Left colon (tissue), 2 donors: ENCODE measurements at regions not wholly inside any gene's neighbourhood (a gene's known extent, or its start where the extent isn't known, plus 50 kb on each side); places are given as distances from the start of the nearest gene placed in this dataset.

Source experiments
- ATAC-seq: fragments of 200-7000 bp; cut with Tn5 transposase; one replicate; pipeline ENCODE4 v1.9.1; 2020; ENCODE audit warnings: mild to moderate bottlenecking, moderate library complexity
- DNase-seq, 2 donors: peaks; one replicate each; pipeline ENCODE4 v3.0.0-alpha.2; 2020
- intact Hi-C, 2 donors: fragments of 100-400 bp; cut with DNase I in 1 of 2; cut with micrococcal nuclease in 1 of 2; formaldehyde crosslinking; loops; one replicate each; pipeline versions ENCODE4 v1.11.2 to v1.14.0; 2022; cut with DNase I, micrococcal nuclease
- donor health status: DM: no; HTN: no; CAD: no.
- donor health status: DM: yes; HTN: yes; CAD: no.

DNA sequence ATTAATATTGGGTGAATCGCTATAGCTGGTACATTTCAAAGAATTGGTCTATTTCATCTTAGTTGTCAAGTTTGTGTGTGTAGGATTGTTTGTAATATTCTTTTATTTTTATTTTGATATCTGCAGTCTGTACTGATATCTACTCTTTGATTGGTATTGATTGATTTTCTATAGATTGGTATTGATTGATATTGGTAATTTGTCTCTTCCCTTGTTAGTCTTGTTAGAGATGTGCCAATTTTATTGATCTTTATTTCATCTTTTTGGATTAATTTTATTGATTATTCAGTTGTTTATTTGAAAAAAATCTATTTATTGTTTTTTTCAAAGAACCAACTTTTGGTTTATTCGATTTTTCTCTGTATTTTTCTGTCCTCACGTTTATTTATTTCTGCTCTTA, 61.4 kb downstream of the TM2D3 start:
- ATAC-seq, result no peak
- no peak for DNase-seq
- intact Hi-C loops, result no loop called here

DNA sequence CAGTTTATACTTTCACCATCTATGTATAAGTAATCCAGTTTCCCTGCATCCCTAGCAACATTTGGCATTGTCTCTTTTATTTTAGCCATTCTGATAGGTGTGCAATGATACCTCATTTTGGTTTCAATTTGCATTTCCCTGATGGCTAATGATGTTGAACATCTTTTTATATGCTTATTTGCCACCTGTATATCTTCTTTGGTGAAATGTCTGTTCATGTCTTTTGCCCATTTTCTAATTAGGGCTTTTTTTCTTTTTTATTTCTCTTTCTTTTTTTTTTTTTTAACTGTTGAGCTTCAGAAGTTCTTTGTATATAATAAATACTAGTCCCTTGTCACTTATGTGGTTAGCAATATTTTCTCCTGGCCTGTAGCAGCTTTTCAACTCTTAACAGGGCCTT, 68.9 kb downstream of the TM2D3 start:
- DNase-seq (no peak), ATAC-seq (no peak)
- intact Hi-C loops, result no loop called here

DNA sequence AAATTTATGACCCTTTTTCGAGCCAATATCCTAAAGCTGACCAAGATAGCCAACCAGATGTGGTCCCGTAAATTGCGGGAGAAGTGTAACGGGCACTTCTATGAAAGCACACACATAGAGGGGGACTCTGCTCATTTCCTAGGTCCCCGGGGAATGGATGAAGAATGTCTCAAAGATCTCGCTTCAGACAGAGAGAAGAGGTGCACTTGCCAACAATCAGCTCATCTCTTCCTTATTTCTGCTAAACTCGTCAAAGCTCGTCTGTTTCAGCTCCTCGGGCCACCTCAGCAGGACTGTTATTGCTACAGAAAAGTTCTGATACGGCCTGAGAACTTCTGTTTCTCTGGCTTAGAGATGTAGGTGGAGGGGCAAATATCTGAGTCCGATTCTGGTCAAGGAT, 71.8 kb downstream of the TM2D3 start:
- no peak for ATAC-seq
- intact Hi-C loops, result no loop called here
- no peak for DNase-seq

GRCh38 chr15:101579631-101580163, 72.5 kb downstream of the TM2D3 start:
- no peak for DNase-seq
- intact Hi-C loops, result no loop called here
- no peak for ATAC-seq

GRCh38 chr15:101578443-101578894, 73.7 kb downstream of the TM2D3 start:
- DNase-seq (peak; percentile 57 to 65), ATAC-seq (peak; percentile 99)
- intact Hi-C loops, result no loop called here

DNA sequence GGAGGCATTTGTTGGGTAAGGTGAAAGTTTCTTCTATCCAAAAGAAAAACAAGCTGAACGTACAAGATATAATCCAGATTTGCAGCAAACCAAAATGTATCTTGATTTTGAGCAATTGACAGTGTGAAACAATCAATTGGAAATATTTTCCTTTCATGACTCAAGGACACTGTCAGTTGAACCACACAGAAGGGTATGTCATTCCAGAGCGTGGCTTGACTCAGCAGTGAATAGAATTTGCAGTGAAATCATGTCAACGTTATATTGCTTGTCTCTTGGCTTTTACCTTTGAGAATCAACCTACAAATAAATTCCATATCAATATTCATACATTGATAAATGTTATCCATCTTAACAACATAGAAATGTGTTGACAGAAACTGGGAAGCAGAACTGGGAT, 78.2 kb downstream of the TM2D3 start:
- intact Hi-C loops, result no loop called here
- ATAC-seq, result no peak
- DNase-seq, result no peak

DNA sequence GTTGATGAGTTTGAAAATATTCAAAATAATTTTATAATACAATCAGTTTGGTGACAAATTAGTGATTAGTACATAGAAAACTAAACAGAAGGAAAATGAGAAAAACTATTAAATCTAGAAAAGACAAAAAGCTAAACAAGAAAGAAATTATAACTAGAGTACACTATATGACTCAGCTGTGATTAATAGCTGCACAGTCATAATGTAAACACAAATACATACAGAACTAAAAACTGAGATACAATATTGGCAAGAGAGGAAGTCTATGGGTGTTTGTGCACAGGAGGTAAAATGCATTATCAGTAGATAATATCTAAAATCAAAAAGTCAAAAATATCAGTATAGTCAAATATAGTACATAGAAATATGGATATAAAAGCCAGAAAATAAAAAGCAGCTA, 80.7 kb upstream of the PCSK6 start:
- intact Hi-C loops, result no loop called here
- ATAC-seq (no peak), DNase-seq (no peak)

DNA sequence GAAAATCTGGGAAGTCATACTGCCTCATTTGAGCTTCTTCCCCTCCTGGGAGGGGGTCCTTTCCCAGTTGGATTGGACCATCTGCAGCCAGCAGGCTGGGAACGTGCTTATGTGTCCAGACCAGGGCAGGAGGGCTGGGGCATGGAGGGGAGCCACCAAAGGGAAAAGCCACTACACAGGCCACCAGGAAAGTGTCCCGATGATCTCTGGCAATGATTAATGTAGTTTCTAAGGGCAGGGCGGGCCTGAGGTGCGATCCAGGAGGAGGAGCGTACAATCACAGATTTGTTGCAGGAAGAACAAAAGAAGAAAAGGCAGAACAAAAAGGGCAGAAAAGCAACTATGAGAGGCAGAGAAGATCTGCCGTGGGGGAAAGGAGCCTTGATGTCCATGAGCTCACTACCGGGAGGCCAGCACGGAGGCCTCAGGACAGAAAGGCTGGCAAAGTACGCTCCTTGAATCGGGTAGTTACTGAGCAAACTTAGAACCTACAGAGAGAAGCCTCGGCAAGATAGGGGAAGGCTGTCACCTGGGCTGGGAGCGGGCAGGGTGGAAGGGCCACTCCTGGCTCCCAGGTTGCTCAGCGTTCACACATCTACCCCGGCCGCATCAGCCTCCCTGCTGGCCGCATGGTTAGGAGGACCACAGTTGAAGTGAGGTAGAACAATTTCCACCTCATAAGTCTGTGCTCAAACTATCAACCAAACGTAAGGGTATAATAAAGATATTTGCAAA, 79.5 kb upstream of the PCSK6 start:
- DNase-seq (peak; percentile 39 to 46), ATAC-seq (peak; percentile 98)
- intact Hi-C loops, result no loop called here

- DNase-seq, result no peak
- intact Hi-C loops, result no loop called here
- no peak for ATAC-seq
Observed at GRCh38 chr15:101568309-101568708, 78.8 kb upstream of the PCSK6 start.

- DNase-seq (no peak), ATAC-seq (no peak)
- intact Hi-C loops, result no loop called here
Observed at GRCh38 chr15:101566748-101567488, 77.4 kb upstream of the PCSK6 start.

GRCh38 chr15:101565377-101565776, 75.9 kb upstream of the PCSK6 start:
- ATAC-seq (no peak), DNase-seq (no peak)
- intact Hi-C loops, result no loop called here

DNA sequence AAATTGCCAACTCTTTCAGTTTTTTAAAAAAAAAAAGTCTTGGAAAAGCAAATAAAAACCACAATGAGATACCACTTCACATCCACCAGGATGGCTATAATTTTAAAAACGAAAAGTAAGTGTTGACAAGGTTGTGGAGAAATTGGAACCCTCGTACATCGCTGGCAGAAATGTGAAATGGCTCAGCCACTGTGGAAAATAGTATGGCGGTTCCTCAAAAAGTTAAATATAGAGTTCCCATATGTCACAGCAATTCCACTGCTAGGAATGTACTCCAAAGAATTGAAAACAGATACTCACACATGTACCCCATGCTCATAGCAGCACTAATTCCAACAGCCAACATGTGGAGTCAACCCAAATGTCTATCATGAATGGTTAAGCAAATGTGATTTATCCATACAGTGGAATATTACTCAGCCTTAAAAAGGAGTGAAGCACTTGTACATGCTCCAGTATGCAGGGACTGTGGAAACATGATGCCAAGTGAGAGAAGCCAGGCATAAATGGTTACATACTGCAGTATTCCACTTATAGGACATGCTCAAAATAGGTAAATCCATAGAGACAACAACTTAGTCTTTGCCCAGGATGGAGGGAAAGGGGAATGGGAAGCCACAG, 73.8 kb upstream of the PCSK6 start:
- intact Hi-C loops, result no loop called here
- no peak for DNase-seq
- no peak for ATAC-seq

DNA sequence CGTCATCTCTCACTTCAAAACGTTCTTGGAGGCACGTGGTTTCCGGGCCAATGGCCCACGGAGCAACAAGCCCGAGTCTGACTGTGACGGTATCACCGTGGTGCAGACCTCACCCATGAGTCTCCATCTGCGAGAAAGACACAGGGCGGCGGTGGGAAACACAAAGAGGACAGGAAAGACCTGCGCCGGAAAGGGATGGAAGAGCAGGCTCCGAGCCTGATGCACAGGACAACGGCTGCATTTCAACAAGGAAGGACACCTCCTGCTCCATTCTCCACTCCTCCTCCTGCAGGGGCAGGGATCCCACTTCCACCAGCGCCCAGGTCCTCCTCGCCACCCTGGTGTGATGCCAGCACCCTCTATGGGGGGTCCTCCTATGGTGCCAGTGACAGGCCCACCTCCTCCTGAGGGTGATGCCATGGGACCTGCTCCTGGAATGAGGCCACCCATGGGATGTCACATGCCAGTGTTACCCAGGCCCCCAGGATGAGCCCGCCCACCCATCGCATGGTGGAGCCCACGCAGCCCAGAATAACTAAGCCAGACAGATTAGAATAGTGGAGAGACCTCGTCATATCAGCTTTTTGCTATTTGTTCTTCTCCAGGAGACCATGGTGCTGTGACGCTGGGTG, 73.0 kb upstream of the PCSK6 start:
- ATAC-seq, result no peak
- no peak for DNase-seq
- intact Hi-C loops, result no loop called here

GRCh38 chr15:101561584-101561906, 72.0 kb upstream of the PCSK6 start:
- intact Hi-C loops, result no loop called here
- DNase-seq (no peak), ATAC-seq (no peak)

DNA sequence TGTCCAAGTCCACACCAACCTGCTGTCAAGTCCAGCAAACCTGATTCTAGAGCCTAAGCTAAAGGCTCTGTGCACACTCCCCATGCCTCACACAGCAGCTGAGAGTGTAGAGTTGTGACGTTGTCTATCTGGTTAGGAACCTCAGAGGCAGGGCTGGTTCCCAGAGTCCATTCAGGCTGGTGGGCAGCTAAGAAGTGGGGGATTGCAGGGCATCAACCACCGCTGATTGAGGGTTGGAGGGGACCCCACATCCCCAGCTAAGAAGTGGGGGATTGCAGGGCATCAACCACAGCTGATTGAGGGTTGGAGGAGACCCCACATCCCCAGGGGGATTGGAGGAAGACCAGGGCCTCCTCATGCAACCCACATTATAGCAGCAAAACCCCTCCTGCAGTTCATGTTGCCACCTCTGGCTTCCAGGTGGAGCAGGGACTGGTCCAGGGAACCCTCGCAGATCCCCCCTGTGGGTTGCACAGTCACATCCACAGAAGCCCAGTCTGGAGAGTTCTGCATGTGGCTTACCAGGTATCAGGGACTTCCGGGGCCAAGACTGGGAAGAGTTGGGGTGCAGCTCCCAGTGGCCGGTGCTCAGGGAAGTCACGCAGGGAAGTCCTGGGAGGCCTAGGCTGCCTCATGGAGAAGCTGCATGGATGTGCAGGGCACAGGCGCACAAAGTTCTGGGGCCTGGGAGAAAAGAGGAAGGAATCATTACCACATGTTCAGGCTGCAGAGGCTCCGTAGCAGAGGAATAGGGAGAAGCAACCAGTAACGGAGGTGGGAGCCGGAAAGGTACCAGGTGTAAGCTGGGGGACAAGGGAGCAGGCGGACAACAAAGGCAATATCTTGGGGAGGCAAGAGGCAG, 71.4 kb upstream of the PCSK6 start:
- ATAC-seq (no peak), DNase-seq (no peak)
- intact Hi-C loops, result no loop called here

- intact Hi-C loops, result no loop called here
- no peak for DNase-seq
- no peak for ATAC-seq
Observed at GRCh38 chr15:101559952-101560351, 70.4 kb upstream of the PCSK6 start.

DNA sequence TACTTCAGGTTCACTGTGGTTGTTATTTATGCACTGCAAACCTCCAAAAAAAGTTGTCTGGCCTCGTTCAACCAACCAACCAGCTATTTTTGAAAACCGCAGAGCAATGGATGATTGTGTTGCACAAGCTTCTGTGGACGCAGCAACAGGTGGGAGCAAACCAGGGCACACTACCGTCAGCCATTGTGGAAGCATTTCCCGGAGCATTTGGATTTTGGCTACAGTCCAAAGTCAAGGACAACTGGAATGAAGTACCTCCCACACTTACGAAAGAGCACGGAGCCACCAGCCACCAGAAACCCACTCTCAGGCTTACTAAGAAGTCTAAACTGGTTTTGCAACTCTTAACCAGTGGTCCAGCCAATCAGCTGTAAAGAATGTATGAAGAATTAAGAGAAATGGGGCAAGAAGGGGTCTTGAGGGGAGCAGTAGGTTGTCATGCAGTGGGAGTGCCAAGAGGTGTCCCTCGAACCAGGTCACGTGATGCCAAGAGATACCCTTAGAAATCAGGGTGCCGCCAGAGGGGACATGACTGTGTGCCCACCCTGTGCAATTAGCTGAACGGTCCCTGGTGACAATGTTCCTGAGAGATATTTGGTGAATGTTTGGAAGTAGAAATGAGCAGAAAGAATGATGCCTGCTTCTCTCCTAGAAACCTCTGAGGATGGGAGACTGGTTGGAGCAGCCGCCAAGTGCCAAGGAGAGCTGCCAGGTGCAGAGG, 68.9 kb upstream of the PCSK6 start:
- intact Hi-C loops, result no loop called here
- no peak for ATAC-seq
- no peak for DNase-seq

DNA sequence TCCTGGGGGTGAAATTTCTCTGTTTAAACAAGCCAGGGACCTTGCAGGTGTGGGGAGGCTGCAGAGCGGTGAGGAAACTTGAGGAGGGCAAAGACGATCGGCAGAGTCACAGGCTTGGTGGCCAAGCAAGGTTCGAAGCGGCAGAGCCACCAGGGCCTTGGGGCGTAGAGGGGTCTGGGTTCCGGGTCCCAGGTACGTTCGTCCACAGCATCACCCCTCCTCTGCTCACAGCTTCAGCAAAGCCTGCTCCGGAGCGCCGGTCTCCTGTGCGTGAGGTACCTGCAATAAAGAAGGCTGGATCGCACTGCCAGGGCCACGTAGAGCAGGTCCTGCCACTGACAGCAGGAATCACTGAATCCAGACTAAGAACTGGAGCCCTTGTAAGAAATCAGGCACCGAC, 66.8 kb upstream of the PCSK6 start:
- DNase-seq, result no peak
- intact Hi-C loops, result no loop called here
- no peak for ATAC-seq
